ENCODE measurements at regions not wholly inside any gene's neighbourhood (a gene's known extent, or its start where the extent isn't known, plus 50 kb on each side); places are given as distances from the start of the nearest gene placed in this dataset.
"Not testable (repeated sequence)": the region's sequence is repeated elsewhere in the genome, so short reads cannot be mapped to it uniquely, and the experiment has no call there.

DNA sequence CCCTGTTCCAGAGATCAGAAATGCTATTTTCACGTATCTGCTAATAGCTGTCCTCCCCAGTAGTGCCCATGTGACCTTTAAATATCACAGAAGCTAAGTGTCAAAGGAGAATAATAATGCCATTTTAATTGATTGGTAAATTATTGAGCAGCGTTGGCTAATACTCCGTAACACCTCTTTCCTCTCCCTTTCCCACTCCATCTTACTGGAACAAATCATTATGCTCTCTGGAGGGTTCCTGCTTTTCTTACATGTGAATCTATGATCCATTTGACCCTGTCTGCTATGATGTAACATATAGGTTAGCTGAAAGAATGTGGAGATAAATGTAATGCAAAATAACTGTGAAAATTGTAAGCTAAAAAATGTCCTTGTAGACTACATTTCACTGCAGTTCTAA is 383.6 kb upstream of the GYPC start:
- Histone ChIP-seq H3K27ac (ENCODE audit: low read depth in 1 of 2, low read length in 2 of 2) (no peak overlapping the region), H3K9ac (ENCODE audit: insufficient read depth, low read length, poor library complexity, severe bottlenecking) (no peak overlapping the region), H2AFZ (ENCODE audit: insufficient read depth, low read depth, low read length, poor library complexity, severe bottlenecking) (no peak overlapping the region), H3K27me3 (ENCODE audit: control insufficient read depth in 2 of 2, insufficient read depth in 2 of 2, low read length in 2 of 2) (no peaks in the 10 kb centered on the region), H4K20me1 (ENCODE audit: insufficient read depth, low read length) (no peaks in the 10 kb centered on the region), H3K4me3 (replicated peaks in 1 of 3; ENCODE audit: low read depth in 2 of 3, low read length in 3 of 3) (no peak overlapping the region), H3K4me1 (ENCODE audit: control insufficient read depth in 1 of 2, insufficient read depth in 2 of 2, low read length in 2 of 2) (no peaks in the 10 kb centered on the region), H3K36me3 (replicated peaks in 1 of 2; ENCODE audit: control insufficient read depth in 1 of 2, insufficient read depth in 2 of 2, low read length in 2 of 2) (no peaks in the 10 kb centered on the region), H3K4me2 (replicated peaks; ENCODE audit: extremely low read depth, low read length, poor library complexity, severe bottlenecking) (no peak overlapping the region), H3K9me3 (replicated peaks in 1 of 2; ENCODE audit: control insufficient read depth in 1 of 2, insufficient read depth in 1 of 2, low read length in 2 of 2) (no peaks in the 10 kb centered on the region), H3K79me2 (ENCODE audit: insufficient read depth, low read length) (no peaks in the 10 kb centered on the region)
- Mint-ChIP-seq H3K4me3 (no peak overlapping the region), H3K27me3 (ENCODE audit: low read depth in 3 of 3) (peaks cover 0 to 1% (median 0%) of the 10 kb centered on the region in 3 donors), H3K36me3 (no peaks in the 10 kb centered on the region), H3K9me3 (peaks cover 0 to 6% (median 0%) of the 10 kb centered on the region in 7 donors), H3K4me1 (peaks cover 3% of the 10 kb centered on the region), H3K27ac (no peak overlapping the region)
- WGBS (ENCODE audit: insufficient coverage): no CpG with 5 or more reads among the region's 3 CpGs
- intact Hi-C loops (cut with micrococcal nuclease): no loop called here
- no peak for DNase-seq
- TF ChIP-seq, protein P1, sequence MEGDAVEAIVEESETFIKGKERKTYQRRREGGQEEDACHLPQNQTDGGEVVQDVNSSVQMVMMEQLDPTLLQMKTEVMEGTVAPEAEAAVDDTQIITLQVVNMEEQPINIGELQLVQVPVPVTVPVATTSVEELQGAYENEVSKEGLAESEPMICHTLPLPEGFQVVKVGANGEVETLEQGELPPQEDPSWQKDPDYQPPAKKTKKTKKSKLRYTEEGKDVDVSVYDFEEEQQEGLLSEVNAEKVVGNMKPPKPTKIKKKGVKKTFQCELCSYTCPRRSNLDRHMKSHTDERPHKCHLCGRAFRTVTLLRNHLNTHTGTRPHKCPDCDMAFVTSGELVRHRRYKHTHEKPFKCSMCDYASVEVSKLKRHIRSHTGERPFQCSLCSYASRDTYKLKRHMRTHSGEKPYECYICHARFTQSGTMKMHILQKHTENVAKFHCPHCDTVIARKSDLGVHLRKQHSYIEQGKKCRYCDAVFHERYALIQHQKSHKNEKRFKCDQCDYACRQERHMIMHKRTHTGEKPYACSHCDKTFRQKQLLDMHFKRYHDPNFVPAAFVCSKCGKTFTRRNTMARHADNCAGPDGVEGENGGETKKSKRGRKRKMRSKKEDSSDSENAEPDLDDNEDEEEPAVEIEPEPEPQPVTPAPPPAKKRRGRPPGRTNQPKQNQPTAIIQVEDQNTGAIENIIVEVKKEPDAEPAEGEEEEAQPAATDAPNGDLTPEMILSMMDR (IDR thresholded peaks at IDR 0.05): no peak

DNA sequence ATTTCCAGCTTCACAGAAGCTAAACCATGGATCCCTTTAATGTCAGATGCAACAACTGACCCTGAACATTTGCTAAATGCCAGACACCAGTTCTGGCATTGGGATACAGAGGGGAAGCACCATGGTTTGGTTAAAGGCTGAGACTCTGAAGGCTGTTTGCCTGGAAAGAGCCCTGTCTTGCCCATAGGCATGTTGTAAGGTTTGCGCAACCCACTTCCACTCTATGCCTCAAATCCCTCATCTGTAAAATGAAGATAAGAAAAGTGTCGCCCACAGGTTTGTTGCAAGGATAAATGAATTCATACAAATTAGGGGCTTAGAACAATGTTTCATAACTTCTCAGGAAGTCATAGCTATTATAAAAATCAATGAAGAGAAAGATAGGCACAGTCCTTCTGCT is 380.9 kb upstream of the GYPC start:
- Mint-ChIP-seq H3K9me3 (peaks cover 0 to 6% (median 0%) of the 10 kb centered on the region in 7 donors), H3K27ac (no peak overlapping the region), H3K36me3 (no peaks in the 10 kb centered on the region), H3K27me3 (ENCODE audit: low read depth in 3 of 3) (peaks cover 0 to 1% (median 0%) of the 10 kb centered on the region in 3 donors), H3K4me3 (no peak overlapping the region), H3K4me1 (peaks cover 3% of the 10 kb centered on the region)
- TF ChIP-seq, protein P1 (IDR thresholded peaks at IDR 0.05): no peak
- no peak for DNase-seq
- no peaks in the 10 kb centered on the region for H3K36me3 ChIP-seq (replicated peaks in 1 of 2; ENCODE audit: control insufficient read depth in 1 of 2, insufficient read depth in 2 of 2, low read length in 2 of 2)
- WGBS (ENCODE audit: insufficient coverage): no CpG with 5 or more reads among the region's 2 CpGs
- no peak overlapping the region for H3K9ac ChIP-seq (ENCODE audit: insufficient read depth, low read length, poor library complexity, severe bottlenecking)
- H3K27ac ChIP-seq (ENCODE audit: low read depth in 1 of 2, low read length in 2 of 2): no peak overlapping the region
- no peaks in the 10 kb centered on the region for H3K79me2 ChIP-seq (ENCODE audit: insufficient read depth, low read length)
- no peak overlapping the region for H3K4me3 ChIP-seq (replicated peaks in 1 of 3; ENCODE audit: low read depth in 2 of 3, low read length in 3 of 3)
- H3K27me3 ChIP-seq (ENCODE audit: control insufficient read depth in 2 of 2, insufficient read depth in 2 of 2, low read length in 2 of 2): no peaks in the 10 kb centered on the region
- H3K4me1 ChIP-seq (ENCODE audit: control insufficient read depth in 1 of 2, insufficient read depth in 2 of 2, low read length in 2 of 2): no peaks in the 10 kb centered on the region
- no peak overlapping the region for H3K4me2 ChIP-seq (replicated peaks; ENCODE audit: extremely low read depth, low read length, poor library complexity, severe bottlenecking)
- no peaks in the 10 kb centered on the region for H3K9me3 ChIP-seq (replicated peaks in 1 of 2; ENCODE audit: control insufficient read depth in 1 of 2, insufficient read depth in 1 of 2, low read length in 2 of 2)
- intact Hi-C loops (cut with micrococcal nuclease): no loop called here
- H4K20me1 ChIP-seq (ENCODE audit: insufficient read depth, low read length): no peaks in the 10 kb centered on the region
- H2AFZ ChIP-seq (ENCODE audit: insufficient read depth, low read depth, low read length, poor library complexity, severe bottlenecking): no peak overlapping the region

DNA sequence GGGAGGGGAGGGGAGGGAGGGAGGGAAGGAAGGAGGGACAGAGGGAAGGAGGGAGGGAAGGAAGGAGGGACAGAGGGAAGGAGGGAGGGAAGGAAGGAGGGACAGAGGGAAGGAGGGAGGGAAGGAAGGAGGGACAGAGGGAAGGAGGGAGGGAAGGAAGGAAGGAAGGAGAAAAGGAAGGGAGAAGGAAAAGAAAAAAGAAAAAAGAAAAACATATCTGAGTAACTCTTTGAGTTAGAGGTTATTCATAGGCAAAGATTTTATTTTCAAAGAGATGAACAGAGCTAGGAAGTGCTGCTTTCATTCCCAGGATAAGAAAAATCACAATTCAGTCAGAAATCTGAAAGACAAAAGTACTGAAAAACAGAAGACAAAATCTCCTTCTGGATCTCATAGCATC is 379.7 kb upstream of the GYPC start:
- H3K79me2 ChIP-seq (ENCODE audit: insufficient read depth, low read length); H3K27me3 Mint-ChIP-seq (ENCODE audit: low read depth in 3 of 3); H3K27me3 ChIP-seq (ENCODE audit: control insufficient read depth in 2 of 2, insufficient read depth in 2 of 2, low read length in 2 of 2); H4K20me1 ChIP-seq (ENCODE audit: insufficient read depth, low read length); H3K4me2 ChIP-seq (replicated peaks; ENCODE audit: extremely low read depth, low read length, poor library complexity, severe bottlenecking); H3K27ac ChIP-seq (ENCODE audit: low read depth in 1 of 2, low read length in 2 of 2); H3K36me3 ChIP-seq (replicated peaks in 1 of 2; ENCODE audit: control insufficient read depth in 1 of 2, insufficient read depth in 2 of 2, low read length in 2 of 2); H3K36me3 Mint-ChIP-seq; intact Hi-C loops (cut with micrococcal nuclease); DNase-seq; H3K4me1 ChIP-seq (ENCODE audit: control insufficient read depth in 1 of 2, insufficient read depth in 2 of 2, low read length in 2 of 2); H3K4me3 ChIP-seq (replicated peaks in 1 of 3; ENCODE audit: low read depth in 2 of 3, low read length in 3 of 3); H3K9ac ChIP-seq (ENCODE audit: insufficient read depth, low read length, poor library complexity, severe bottlenecking); H3K4me3 Mint-ChIP-seq; H3K4me1 Mint-ChIP-seq; H3K9me3 ChIP-seq (replicated peaks in 1 of 2; ENCODE audit: control insufficient read depth in 1 of 2, insufficient read depth in 1 of 2, low read length in 2 of 2); H3K27ac Mint-ChIP-seq; H3K9me3 Mint-ChIP-seq; H2AFZ ChIP-seq (ENCODE audit: insufficient read depth, low read depth, low read length, poor library complexity, severe bottlenecking): not testable (repeated sequence)
